ENCODE measurements at regions not wholly inside any gene's neighbourhood (a gene's known extent, or its start where the extent isn't known, plus 50 kb on each side); places are given as distances from the start of the nearest gene placed in this dataset.

DNA sequence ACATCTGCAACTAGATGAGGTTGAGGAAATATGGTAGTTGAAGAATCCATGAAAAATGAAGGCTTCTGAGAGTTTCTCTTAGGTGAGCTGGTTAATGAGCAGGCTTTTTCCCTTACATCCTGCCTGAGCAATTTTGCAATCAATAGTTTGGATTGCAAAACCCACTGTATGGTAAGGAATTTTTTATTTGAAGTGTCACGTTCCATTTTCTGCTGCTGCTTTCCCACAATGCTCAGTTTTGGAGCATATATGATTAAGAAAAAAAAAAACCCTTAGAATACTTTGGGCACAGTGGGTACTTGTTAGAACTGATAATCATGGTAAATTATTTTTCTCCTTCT is 144.2 kb downstream of the PCSK1 start:
- H3K27ac ChIP-seq (ENCODE audit: low read depth, low read length, poor library complexity, severe bottlenecking) = no peak overlapping the region
- DNase-seq (ENCODE audit: low spot score) = peak; percentile 13
- no TSS peak for BruUV-seq (replicated peaks)
- no peak overlapping the region for H3K4me3 ChIP-seq (ENCODE audit: low read depth, low read length, poor library complexity, severe bottlenecking)
- ChIA-PET CTCF (no interaction called here), POLR2A (ENCODE audit: low non-redundant PET) (no interaction called here)
- no peaks in the 10 kb centered on the region for H3K36me3 ChIP-seq (ENCODE audit: insufficient read depth, low read length, poor library complexity, severe bottlenecking)
- intact Hi-C loops (cut with micrococcal nuclease; ENCODE audit: unreplicated experiment) = no loop called here
- TF ChIP-seq, protein P1, sequence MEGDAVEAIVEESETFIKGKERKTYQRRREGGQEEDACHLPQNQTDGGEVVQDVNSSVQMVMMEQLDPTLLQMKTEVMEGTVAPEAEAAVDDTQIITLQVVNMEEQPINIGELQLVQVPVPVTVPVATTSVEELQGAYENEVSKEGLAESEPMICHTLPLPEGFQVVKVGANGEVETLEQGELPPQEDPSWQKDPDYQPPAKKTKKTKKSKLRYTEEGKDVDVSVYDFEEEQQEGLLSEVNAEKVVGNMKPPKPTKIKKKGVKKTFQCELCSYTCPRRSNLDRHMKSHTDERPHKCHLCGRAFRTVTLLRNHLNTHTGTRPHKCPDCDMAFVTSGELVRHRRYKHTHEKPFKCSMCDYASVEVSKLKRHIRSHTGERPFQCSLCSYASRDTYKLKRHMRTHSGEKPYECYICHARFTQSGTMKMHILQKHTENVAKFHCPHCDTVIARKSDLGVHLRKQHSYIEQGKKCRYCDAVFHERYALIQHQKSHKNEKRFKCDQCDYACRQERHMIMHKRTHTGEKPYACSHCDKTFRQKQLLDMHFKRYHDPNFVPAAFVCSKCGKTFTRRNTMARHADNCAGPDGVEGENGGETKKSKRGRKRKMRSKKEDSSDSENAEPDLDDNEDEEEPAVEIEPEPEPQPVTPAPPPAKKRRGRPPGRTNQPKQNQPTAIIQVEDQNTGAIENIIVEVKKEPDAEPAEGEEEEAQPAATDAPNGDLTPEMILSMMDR (conservative IDR thresholded peaks at IDR 0.05; ENCODE audit: low read depth, low read length) = no peak
- TF ChIP-seq EZH2 (IDR thresholded peaks at IDR 0.05; ENCODE audit: borderline replicate concordance, low read depth, low read length, poor library complexity, severe bottlenecking) = no peak
- H3K9me3 ChIP-seq (ENCODE audit: low read depth, low read length, poor library complexity, severe bottlenecking) = no peaks in the 10 kb centered on the region
- H3K4me1 ChIP-seq (ENCODE audit: insufficient read depth, low read length, poor library complexity, severe bottlenecking) = no peaks in the 10 kb centered on the region
- no peaks in the 10 kb centered on the region for H3K27me3 ChIP-seq (replicated peaks; ENCODE audit: insufficient read depth, low read depth, low read length, poor library complexity)

DNA sequence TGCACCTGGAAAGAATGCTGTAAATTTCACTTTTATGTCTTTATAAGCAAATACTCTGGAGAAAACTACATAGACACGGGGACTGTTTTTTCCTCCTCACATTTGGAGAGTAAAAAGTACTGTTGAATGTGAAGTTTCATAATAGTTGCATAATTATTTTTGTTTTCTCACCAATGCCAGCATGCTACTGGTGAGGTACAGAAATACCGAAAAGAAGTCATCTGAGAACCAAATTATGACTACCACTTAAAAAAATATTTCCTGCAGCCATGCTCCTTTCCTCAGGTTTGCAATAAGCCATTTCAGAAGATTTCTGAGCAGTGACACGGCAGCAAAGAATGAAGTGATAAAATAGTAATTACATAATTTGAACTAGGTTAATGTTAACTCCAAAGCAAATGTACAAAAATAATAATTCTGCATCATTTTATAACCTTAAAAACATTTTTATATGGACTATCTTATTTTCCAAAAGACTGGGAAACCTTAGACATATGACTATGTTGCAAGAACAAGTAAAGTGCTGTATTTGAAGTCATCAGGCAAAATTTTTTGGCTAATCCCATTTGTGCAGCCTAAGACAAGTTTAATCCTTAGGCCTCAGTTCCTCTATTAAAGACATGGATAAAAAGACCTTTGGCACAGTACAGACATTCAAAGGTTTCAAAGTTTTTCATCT is 144.7 kb downstream of the PCSK1 start:
- ChIA-PET POLR2A (ENCODE audit: low non-redundant PET) (no interaction called here), CTCF (no interaction called here)
- intact Hi-C loops (cut with micrococcal nuclease; ENCODE audit: unreplicated experiment) = no loop called here
- H3K9me3 ChIP-seq (ENCODE audit: low read depth, low read length, poor library complexity, severe bottlenecking) = no peaks in the 10 kb centered on the region
- no peaks in the 10 kb centered on the region for H3K4me1 ChIP-seq (ENCODE audit: insufficient read depth, low read length, poor library complexity, severe bottlenecking)
- DNase-seq (ENCODE audit: low spot score) = peak; percentile 5
- no peak overlapping the region for H3K27ac ChIP-seq (ENCODE audit: low read depth, low read length, poor library complexity, severe bottlenecking)
- no TSS peak for BruUV-seq (replicated peaks)
- H3K27me3 ChIP-seq (replicated peaks; ENCODE audit: insufficient read depth, low read depth, low read length, poor library complexity) = no peaks in the 10 kb centered on the region
- no peaks in the 10 kb centered on the region for H3K36me3 ChIP-seq (ENCODE audit: insufficient read depth, low read length, poor library complexity, severe bottlenecking)
- TF ChIP-seq, protein P1 (conservative IDR thresholded peaks at IDR 0.05; ENCODE audit: low read depth, low read length) = no peak
- TF ChIP-seq EZH2 (IDR thresholded peaks at IDR 0.05; ENCODE audit: borderline replicate concordance, low read depth, low read length, poor library complexity, severe bottlenecking) = no peak
- H3K4me3 ChIP-seq (ENCODE audit: low read depth, low read length, poor library complexity, severe bottlenecking) = no peak overlapping the region

- no peak for DNase-seq (ENCODE audit: low spot score)
- intact Hi-C loops (cut with micrococcal nuclease; ENCODE audit: unreplicated experiment) = no loop called here
- H3K36me3 ChIP-seq (ENCODE audit: insufficient read depth, low read length, poor library complexity, severe bottlenecking) = no peaks in the 10 kb centered on the region
- no peaks in the 10 kb centered on the region for H3K4me1 ChIP-seq (ENCODE audit: insufficient read depth, low read length, poor library complexity, severe bottlenecking)
- H3K27me3 ChIP-seq (replicated peaks; ENCODE audit: insufficient read depth, low read depth, low read length, poor library complexity) = no peaks in the 10 kb centered on the region
- no TSS peak for BruUV-seq (replicated peaks)
- no peak overlapping the region for H3K27ac ChIP-seq (ENCODE audit: low read depth, low read length, poor library complexity, severe bottlenecking)
- H3K4me3 ChIP-seq (ENCODE audit: low read depth, low read length, poor library complexity, severe bottlenecking) = no peak overlapping the region
- ChIA-PET POLR2A (ENCODE audit: low non-redundant PET) (no interaction called here), CTCF (no interaction called here)
- no peaks in the 10 kb centered on the region for H3K9me3 ChIP-seq (ENCODE audit: low read depth, low read length, poor library complexity, severe bottlenecking)
- TF ChIP-seq, protein P1 (conservative IDR thresholded peaks at IDR 0.05; ENCODE audit: low read depth, low read length) = no peak
- TF ChIP-seq EZH2 (IDR thresholded peaks at IDR 0.05; ENCODE audit: borderline replicate concordance, low read depth, low read length, poor library complexity, severe bottlenecking) = no peak
These were observed 145.9 kb downstream of the PCSK1 start for GRCh38 chr5:96287136-96287535.
